ENCODE measurements at regions not wholly inside any gene's neighbourhood (a gene's known extent, or its start where the extent isn't known, plus 50 kb on each side); places are given as distances from the start of the nearest gene placed in this dataset.
A peak's percentile ranks its signal among the peaks of the same experiment; 100 is the strongest.

- no peaks in the 10 kb centered on the region for H3K27me3 ChIP-seq (ENCODE audit: control insufficient read depth, insufficient read depth, low read length)
- no peak overlapping the region for H3K4me3 ChIP-seq (ENCODE audit: low read depth, low read length)
- no peak for DNase-seq (ENCODE audit: low read depth)
- FAIRE-seq = no peak
- TF ChIP-seq CTCF (IDR thresholded peaks at IDR 0.05; ENCODE audit: insufficient read depth, low read length, severe bottlenecking) = no peak
- no peaks in the 10 kb centered on the region for H3K36me3 ChIP-seq (ENCODE audit: control insufficient read depth, insufficient read depth, low read length)
These were observed 654.8 kb upstream of the POU3F2 start for GRCh38 chr6:98179606-98180005.

GRCh38 chr6:98200084-98200483, 634.3 kb upstream of the POU3F2 start:
- no peak for TF ChIP-seq CTCF (IDR thresholded peaks at IDR 0.05; ENCODE audit: insufficient read depth, low read length, severe bottlenecking)
- no peaks in the 10 kb centered on the region for H3K36me3 ChIP-seq (ENCODE audit: control insufficient read depth, insufficient read depth, low read length)
- DNase-seq (ENCODE audit: low read depth) = no peak
- no peak for FAIRE-seq
- no peaks in the 10 kb centered on the region for H3K27me3 ChIP-seq (ENCODE audit: control insufficient read depth, insufficient read depth, low read length)
- no peak overlapping the region for H3K4me3 ChIP-seq (ENCODE audit: low read depth, low read length)

GRCh38 chr6:98203170-98203806, 631.1 kb upstream of the POU3F2 start:
- DNase-seq (ENCODE audit: low read depth) (peak; percentile 4), FAIRE-seq (no peak)
- Histone ChIP-seq H3K27me3 (ENCODE audit: control insufficient read depth, insufficient read depth, low read length) (no peaks in the 10 kb centered on the region), H3K4me3 (ENCODE audit: low read depth, low read length) (no peak overlapping the region), H3K36me3 (ENCODE audit: control insufficient read depth, insufficient read depth, low read length) (no peaks in the 10 kb centered on the region)
- TF ChIP-seq CTCF (IDR thresholded peaks at IDR 0.05; ENCODE audit: insufficient read depth, low read length, severe bottlenecking) = no peak

- TF ChIP-seq CTCF (IDR thresholded peaks at IDR 0.05; ENCODE audit: insufficient read depth, low read length, severe bottlenecking) = no peak
- Histone ChIP-seq H3K36me3 (ENCODE audit: control insufficient read depth, insufficient read depth, low read length) (no peaks in the 10 kb centered on the region), H3K27me3 (ENCODE audit: control insufficient read depth, insufficient read depth, low read length) (no peaks in the 10 kb centered on the region), H3K4me3 (ENCODE audit: low read depth, low read length) (no peak overlapping the region)
- DNase-seq (ENCODE audit: low read depth) (no peak), FAIRE-seq (no peak)
These were observed 621.9 kb upstream of the POU3F2 start for GRCh38 chr6:98212468-98212867.

- TF ChIP-seq CTCF (IDR thresholded peaks at IDR 0.05; ENCODE audit: insufficient read depth, low read length, severe bottlenecking) = no peak
- no peaks in the 10 kb centered on the region for H3K36me3 ChIP-seq (ENCODE audit: control insufficient read depth, insufficient read depth, low read length)
- H3K27me3 ChIP-seq (ENCODE audit: control insufficient read depth, insufficient read depth, low read length) = no peaks in the 10 kb centered on the region
- FAIRE-seq (no peak), DNase-seq (ENCODE audit: low read depth) (no peak)
- H3K4me3 ChIP-seq (ENCODE audit: low read depth, low read length) = no peak overlapping the region
These were observed 618.8 kb upstream of the POU3F2 start for GRCh38 chr6:98215531-98215930.

- no peak for TF ChIP-seq CTCF (IDR thresholded peaks at IDR 0.05; ENCODE audit: insufficient read depth, low read length, severe bottlenecking)
- DNase-seq (ENCODE audit: low read depth) = no peak
- Histone ChIP-seq H3K36me3 (ENCODE audit: control insufficient read depth, insufficient read depth, low read length) (no peaks in the 10 kb centered on the region), H3K27me3 (ENCODE audit: control insufficient read depth, insufficient read depth, low read length) (no peaks in the 10 kb centered on the region), H3K4me3 (ENCODE audit: low read depth, low read length) (no peak overlapping the region)
- FAIRE-seq = no peak
These were observed 604.1 kb upstream of the POU3F2 start for GRCh38 chr6:98230250-98230649.

Measured in bronchial epithelial cell (primary cell).